C4-2B (cell line): ENCODE measurements at regions not wholly inside any gene's neighbourhood (a gene's known extent, or its start where the extent isn't known, plus 50 kb on each side); places are given as distances from the start of the nearest gene placed in this dataset.
A peak's percentile ranks its signal among the peaks of the same experiment; 100 is the strongest.

Source experiments
- CTCF ChIP-seq: fragments of 450-650 bp; conservative IDR thresholded peaks from 2 replicates; pipeline ENCODE4 v1.5.1; 2017; ENCODE audit warnings: mild to moderate bottlenecking
- ZFX ChIP-seq: fragments of 450-650 bp; IDR thresholded peaks from 2 replicates; pipeline ENCODE4 v1.6.1; 2017

GRCh38 chr5:50995285-50995942, 329.0 kb downstream of the PARP8 start:
- TF ChIP-seq CTCF: peak; percentile 30
- no peak for TF ChIP-seq ZFX
